Central memory CD8-positive, alpha-beta T cell (primary cell): ENCODE measurements at regions not wholly inside any gene's neighbourhood (a gene's known extent, or its start where the extent isn't known, plus 50 kb on each side); places are given as distances from the start of the nearest gene placed in this dataset.
"Not testable (repeated sequence)": the region's sequence is repeated elsewhere in the genome, so short reads cannot be mapped to it uniquely, and the experiment has no call there.

Source experiments
- ATAC-seq: fragments of 150-1000 bp; cut with Tn5 transposase; replicated peaks from 2 replicates; pipeline ENCODE4 v1.10.0; 2022; ENCODE audit warnings: mild to moderate bottlenecking, moderate FRiP score, moderate number of reproducible peaks; ENCODE audit not compliant: poor library complexity, severe bottlenecking; ENCODE audit errors: extremely low read depth
- DNase-seq, 2 donors: peaks; one replicate each; pipeline ENCODE4 v3.0.0; 2021; ENCODE audit warnings: low spot score in 2 of 2
- H3K27ac Mint-ChIP-seq: one replicate; pipeline ENCODE4 v1.8.0; 2022; ENCODE audit warnings: low read depth, mild to moderate bottlenecking, moderate library complexity, mixed read lengths
- H3K27me3 Mint-ChIP-seq: one replicate; pipeline ENCODE4 v1.8.0; 2022; ENCODE audit warnings: mixed read lengths
- H3K36me3 Mint-ChIP-seq: one replicate; pipeline ENCODE4 v1.8.0; 2022; ENCODE audit warnings: mild to moderate bottlenecking, moderate library complexity, mixed read lengths; ENCODE audit not compliant: insufficient read depth
- H3K4me1 Mint-ChIP-seq: one replicate; pipeline ENCODE4 v1.8.0; 2022; ENCODE audit warnings: mixed read lengths
- H3K4me3 Mint-ChIP-seq: one replicate; pipeline ENCODE4 v1.8.0; 2022; ENCODE audit warnings: mild to moderate bottlenecking, moderate library complexity, mixed read lengths
- H3K9me3 Mint-ChIP-seq: one replicate; pipeline ENCODE4 v1.8.0; 2022; ENCODE audit warnings: mixed read lengths

GRCh38 chr9:23044549-23044948 lies 597.9 kb downstream of the DMRTA1 start:
- Mint-ChIP-seq H3K9me3 (peaks cover 24% of the 10 kb centered on the region), H3K4me3 (no peak overlapping the region), H3K36me3 (no peaks in the 10 kb centered on the region), H3K27ac (no peak overlapping the region), H3K4me1 (no peaks in the 10 kb centered on the region), H3K27me3 (no peaks in the 10 kb centered on the region)
- no peak for ATAC-seq
- DNase-seq, result no peak

GRCh38 chr9:23046026-23046425 lies 599.4 kb downstream of the DMRTA1 start:
- H3K27me3 Mint-ChIP-seq, H3K4me1 Mint-ChIP-seq: not testable (repeated sequence)

GRCh38 chr9:23050548-23050947 lies 603.9 kb downstream of the DMRTA1 start:
- H3K4me1 Mint-ChIP-seq, result no peaks in the 10 kb centered on the region
- DNase-seq (no peak), ATAC-seq (no peak)
- H3K4me3 Mint-ChIP-seq, result no peak overlapping the region
- peaks cover 9% of the 10 kb centered on the region for H3K9me3 Mint-ChIP-seq
- peaks cover 2% of the 10 kb centered on the region for H3K36me3 Mint-ChIP-seq
- H3K27me3 Mint-ChIP-seq, result no peaks in the 10 kb centered on the region
- no peak overlapping the region for H3K27ac Mint-ChIP-seq

More at GRCh38 chr9:23046026-23046425, 599.4 kb downstream of the DMRTA1 start:
- DNase-seq, H3K4me3 Mint-ChIP-seq, H3K27ac Mint-ChIP-seq, H3K36me3 Mint-ChIP-seq, ATAC-seq: not testable (repeated sequence)
- peaks cover 22% of the 10 kb centered on the region for H3K9me3 Mint-ChIP-seq

GRCh38 chr9:23073136-23073535 lies 626.5 kb downstream of the DMRTA1 start:
- ATAC-seq (no peak), DNase-seq (no peak)
- no peaks in the 10 kb centered on the region for H3K36me3 Mint-ChIP-seq
- no peak overlapping the region for H3K27ac Mint-ChIP-seq
- H3K4me1 Mint-ChIP-seq, result no peaks in the 10 kb centered on the region
- no peak overlapping the region for H3K4me3 Mint-ChIP-seq
- no peaks in the 10 kb centered on the region for H3K27me3 Mint-ChIP-seq
- peaks cover 10% of the 10 kb centered on the region for H3K9me3 Mint-ChIP-seq

GRCh38 chr9:23079798-23080197 lies 633.2 kb downstream of the DMRTA1 start:
- Mint-ChIP-seq H3K4me3 (no peak overlapping the region), H3K9me3 (peaks cover 19% of the 10 kb centered on the region), H3K36me3 (no peaks in the 10 kb centered on the region), H3K4me1 (no peaks in the 10 kb centered on the region), H3K27me3 (no peaks in the 10 kb centered on the region), H3K27ac (no peak overlapping the region)
- DNase-seq (no peak), ATAC-seq (no peak)

GRCh38 chr9:23081377-23081776 lies 634.8 kb downstream of the DMRTA1 start:
- no peaks in the 10 kb centered on the region for H3K36me3 Mint-ChIP-seq
- DNase-seq, result no peak
- no peak for ATAC-seq
- no peaks in the 10 kb centered on the region for H3K4me1 Mint-ChIP-seq
- H3K27me3 Mint-ChIP-seq, result no peaks in the 10 kb centered on the region
- H3K9me3 Mint-ChIP-seq, result peaks cover 19% of the 10 kb centered on the region
- H3K27ac Mint-ChIP-seq, result no peak overlapping the region
- H3K4me3 Mint-ChIP-seq, result no peak overlapping the region

GRCh38 chr9:23088932-23089364 lies 642.3 kb downstream of the DMRTA1 start:
- no peak overlapping the region for H3K4me3 Mint-ChIP-seq
- H3K4me1 Mint-ChIP-seq, result no peaks in the 10 kb centered on the region
- DNase-seq (no peak), ATAC-seq (no peak)
- H3K27me3 Mint-ChIP-seq, result no peaks in the 10 kb centered on the region
- peaks cover 15% of the 10 kb centered on the region for H3K9me3 Mint-ChIP-seq
- H3K27ac Mint-ChIP-seq, result no peak overlapping the region
- no peaks in the 10 kb centered on the region for H3K36me3 Mint-ChIP-seq

GRCh38 chr9:23117616-23118015 lies 671.0 kb downstream of the DMRTA1 start:
- DNase-seq, result no peak
- no peaks in the 10 kb centered on the region for H3K27me3 Mint-ChIP-seq
- H3K4me3 Mint-ChIP-seq, result no peak overlapping the region
- no peak overlapping the region for H3K27ac Mint-ChIP-seq
- H3K4me1 Mint-ChIP-seq, result no peaks in the 10 kb centered on the region
- no peak for ATAC-seq
- peaks cover 22% of the 10 kb centered on the region for H3K9me3 Mint-ChIP-seq
- no peaks in the 10 kb centered on the region for H3K36me3 Mint-ChIP-seq

GRCh38 chr9:23120630-23121029 lies 674.0 kb downstream of the DMRTA1 start:
- Mint-ChIP-seq H3K4me1 (no peaks in the 10 kb centered on the region), H3K36me3 (no peaks in the 10 kb centered on the region), H3K4me3 (no peak overlapping the region), H3K9me3 (peaks cover 19% of the 10 kb centered on the region), H3K27me3 (no peaks in the 10 kb centered on the region), H3K27ac (no peak overlapping the region)
- ATAC-seq (no peak), DNase-seq (no peak)

- H3K4me1 Mint-ChIP-seq, result no peaks in the 10 kb centered on the region
- no peaks in the 10 kb centered on the region for H3K36me3 Mint-ChIP-seq
- no peaks in the 10 kb centered on the region for H3K27me3 Mint-ChIP-seq
- ATAC-seq (no peak), DNase-seq (no peak)
- H3K9me3 Mint-ChIP-seq, result peaks cover 25% of the 10 kb centered on the region
- no peak overlapping the region for H3K27ac Mint-ChIP-seq
- no peak overlapping the region for H3K4me3 Mint-ChIP-seq
These were observed 676.5 kb downstream of the DMRTA1 start for GRCh38 chr9:23123048-23123632.

DNA sequence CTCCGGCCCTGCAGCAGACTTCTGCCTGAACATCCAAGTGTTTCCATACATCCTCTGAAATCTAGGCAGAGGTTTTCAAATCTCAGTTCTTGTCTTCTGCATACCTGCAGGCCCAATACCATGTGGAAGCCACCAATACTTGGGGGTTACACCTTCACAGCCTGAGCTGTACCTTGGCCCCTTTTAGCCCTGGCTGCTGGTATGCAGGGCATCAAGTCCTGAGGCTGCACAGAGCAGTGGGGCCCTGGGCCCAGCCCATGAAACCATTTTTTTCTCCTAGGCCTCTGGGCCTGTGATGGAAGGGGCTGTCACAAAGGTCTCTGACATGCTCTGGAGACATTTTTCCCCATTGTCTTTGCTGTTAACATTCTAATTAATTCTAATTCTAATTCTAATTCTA lies 680.6 kb downstream of the ELAVL2 start:
- DNase-seq (no peak), ATAC-seq (no peak)
- Mint-ChIP-seq H3K36me3 (no peaks in the 10 kb centered on the region), H3K4me1 (no peaks in the 10 kb centered on the region), H3K27me3 (no peaks in the 10 kb centered on the region), H3K4me3 (no peak overlapping the region), H3K27ac (no peak overlapping the region), H3K9me3 (peaks cover 30% of the 10 kb centered on the region)

GRCh38 chr9:23153058-23153457 lies 673.0 kb downstream of the ELAVL2 start:
- H3K36me3 Mint-ChIP-seq, result no peaks in the 10 kb centered on the region
- no peak overlapping the region for H3K27ac Mint-ChIP-seq
- DNase-seq (no peak), ATAC-seq (no peak)
- H3K4me1 Mint-ChIP-seq, result no peaks in the 10 kb centered on the region
- H3K27me3 Mint-ChIP-seq, result no peaks in the 10 kb centered on the region
- peaks cover 18% of the 10 kb centered on the region for H3K9me3 Mint-ChIP-seq
- H3K4me3 Mint-ChIP-seq, result no peak overlapping the region

- Mint-ChIP-seq H3K4me1 (no peaks in the 10 kb centered on the region), H3K4me3 (no peak overlapping the region), H3K36me3 (no peaks in the 10 kb centered on the region), H3K27me3 (no peaks in the 10 kb centered on the region), H3K9me3 (peaks cover 30% of the 10 kb centered on the region), H3K27ac (no peak overlapping the region)
- no peak for ATAC-seq
- no peak for DNase-seq
These were observed 665.5 kb downstream of the ELAVL2 start for GRCh38 chr9:23160491-23160890.
